ENCODE measurements at regions not wholly inside any gene's neighbourhood (a gene's known extent, or its start where the extent isn't known, plus 50 kb on each side); places are given as distances from the start of the nearest gene placed in this dataset.

GRCh38 chr18:24766376-24766775 is 305.9 kb downstream of the HRH4 start:
- H3K9ac ChIP-seq (ENCODE audit: low read depth in 1 of 2, low read length in 2 of 2), result no peak overlapping the region
- H3K9me3 ChIP-seq (ENCODE audit: control insufficient read depth in 4 of 4, low read length in 3 of 4), result no peaks in the 10 kb centered on the region
- H3K4me1 ChIP-seq (ENCODE audit: control insufficient read depth in 4 of 4, insufficient read depth in 4 of 4, low read length in 3 of 4), result no peaks in the 10 kb centered on the region
- no peaks in the 10 kb centered on the region for H3K36me3 ChIP-seq (ENCODE audit: control insufficient read depth in 4 of 4, insufficient read depth in 3 of 4, low read depth in 1 of 4, low read length in 3 of 4)
- H3K27ac ChIP-seq (ENCODE audit: low read depth in 1 of 2, low read length in 2 of 2), result no peak overlapping the region
- H3K27me3 ChIP-seq (ENCODE audit: control insufficient read depth in 4 of 4, insufficient read depth in 4 of 4, low read length in 3 of 4), result no peaks in the 10 kb centered on the region
- 57% methylated on average over 1 of the region's 1 CpG for WGBS
- H3K4me3 ChIP-seq (ENCODE audit: low read depth in 1 of 3, low read length in 3 of 3), result no peak overlapping the region
- TF ChIP-seq HNF4G (IDR thresholded peaks at IDR 0.05), result no peak
- no peak for TF ChIP-seq MAX (IDR thresholded peaks at IDR 0.05)
- no peak for TF ChIP-seq JUND (IDR thresholded peaks at IDR 0.05)
- TF ChIP-seq CTCF (IDR thresholded peaks at IDR 0.05; ENCODE audit: low read depth, low read length, missing input control), result no peak
- no peak for TF ChIP-seq FOXA2 (IDR thresholded peaks at IDR 0.05)
- TF ChIP-seq GABPA (IDR thresholded peaks at IDR 0.05 in 1 of 2, conservative IDR thresholded peaks at IDR 0.05 in 1 of 2), result no peak
- TF ChIP-seq RAD21 (IDR thresholded peaks at IDR 0.05), result no peak
- TF ChIP-seq, protein P1, sequence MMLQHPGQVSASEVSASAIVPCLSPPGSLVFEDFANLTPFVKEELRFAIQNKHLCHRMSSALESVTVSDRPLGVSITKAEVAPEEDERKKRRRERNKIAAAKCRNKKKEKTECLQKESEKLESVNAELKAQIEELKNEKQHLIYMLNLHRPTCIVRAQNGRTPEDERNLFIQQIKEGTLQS (IDR thresholded peaks at IDR 0.05), result no peak
- DNase-seq (ENCODE audit: low spot score), result no peak

GRCh38 chr18:24770311-24771024 is 310.0 kb downstream of the HRH4 start:
- no peak for TF ChIP-seq RAD21 (IDR thresholded peaks at IDR 0.05)
- no peak for TF ChIP-seq TAF1 (conservative IDR thresholded peaks at IDR 0.05)
- no peak for TF ChIP-seq RXRA (IDR thresholded peaks at IDR 0.05)
- no peak for TF ChIP-seq GABPA (IDR thresholded peaks at IDR 0.05 in 1 of 2, conservative IDR thresholded peaks at IDR 0.05 in 1 of 2)
- TF ChIP-seq JUND (IDR thresholded peaks at IDR 0.05), result no peak
- no peak for TF ChIP-seq HNF4A (conservative IDR thresholded peaks at IDR 0.05)
- TF ChIP-seq, protein P1 (IDR thresholded peaks at IDR 0.05), result no peak
- TF ChIP-seq REST (IDR thresholded peaks at IDR 0.05), result no peak
- no peak for TF ChIP-seq YY1 (IDR thresholded peaks at IDR 0.05)
- TF ChIP-seq SP1 (IDR thresholded peaks at IDR 0.05), result no peak
- TF ChIP-seq EGR1 (IDR thresholded peaks at IDR 0.05; ENCODE audit: low read depth in 2 of 2), result no peak
- TF ChIP-seq CTCF (IDR thresholded peaks at IDR 0.05; ENCODE audit: low read depth, low read length, missing input control), result no peak
- no peak for TF ChIP-seq FOXA1 (IDR thresholded peaks at IDR 0.05)
- DNase-seq (ENCODE audit: low spot score), result no peak

More at GRCh38 chr18:24770311-24771024, 310.0 kb downstream of the HRH4 start:
- Histone ChIP-seq H3K27ac (ENCODE audit: low read depth in 1 of 2, low read length in 2 of 2) (no peak overlapping the region), H3K36me3 (ENCODE audit: control insufficient read depth in 4 of 4, insufficient read depth in 3 of 4, low read depth in 1 of 4, low read length in 3 of 4) (no peaks in the 10 kb centered on the region), H3K4me3 (ENCODE audit: low read depth in 1 of 3, low read length in 3 of 3) (no peak overlapping the region), H3K9ac (ENCODE audit: low read depth in 1 of 2, low read length in 2 of 2) (no peak overlapping the region), H3K4me1 (ENCODE audit: control insufficient read depth in 4 of 4, insufficient read depth in 4 of 4, low read length in 3 of 4) (no peaks in the 10 kb centered on the region), H3K9me3 (ENCODE audit: control insufficient read depth in 4 of 4, low read length in 3 of 4) (no peaks in the 10 kb centered on the region), H3K27me3 (ENCODE audit: control insufficient read depth in 4 of 4, insufficient read depth in 4 of 4, low read length in 3 of 4) (no peaks in the 10 kb centered on the region)
- 57% methylated on average over 3 of the region's 3 CpGs for WGBS

All from liver (tissue), 8 donors.